ENCODE measurements at regions not wholly inside any gene's neighbourhood (a gene's known extent, or its start where the extent isn't known, plus 50 kb on each side); places are given as distances from the start of the nearest gene placed in this dataset.
A peak's percentile ranks its signal among the peaks of the same experiment; 100 is the strongest.

GRCh38 chr20:48096957-48097890 is 311.9 kb upstream of the SULF2 start:
- DNase-seq: no peak

DNA sequence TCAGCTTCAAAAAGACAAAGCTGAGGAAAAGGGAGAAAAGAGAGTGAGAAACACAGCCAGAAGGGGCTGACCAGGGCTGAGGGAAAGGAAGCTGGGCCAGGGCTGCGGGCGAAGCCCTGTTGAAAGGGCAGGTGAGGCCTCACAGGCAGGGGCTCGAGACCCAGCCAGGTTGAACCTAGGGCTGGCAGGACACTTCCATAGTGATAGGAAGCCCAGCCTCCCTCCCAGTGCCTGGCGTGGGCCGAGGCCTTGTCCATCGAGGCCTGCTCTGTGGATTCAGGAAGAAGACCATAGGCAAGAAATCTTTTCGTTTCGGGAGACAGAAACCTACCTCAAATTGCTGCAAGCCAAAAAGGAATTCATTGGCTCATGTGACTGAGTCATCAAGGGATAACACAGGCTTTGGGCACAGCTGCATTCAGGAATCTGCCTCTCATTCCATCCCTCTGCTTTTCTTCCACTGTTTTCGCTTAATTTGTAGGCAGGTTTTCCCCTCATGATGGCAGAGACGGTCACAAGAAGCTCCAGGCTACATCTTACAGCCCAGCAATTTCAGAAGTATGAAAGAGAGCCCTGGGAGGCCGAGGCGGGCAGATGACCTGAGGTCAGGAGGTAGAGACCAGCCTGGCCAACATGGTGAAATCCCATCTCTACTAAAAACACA is 311.1 kb upstream of the SULF2 start:
- DNase-seq: no peak

- DNase-seq: no peak
These were observed 309.7 kb upstream of the SULF2 start for GRCh38 chr20:48094944-48095343.

- DNase-seq: no peak
These were observed 309.0 kb upstream of the SULF2 start for GRCh38 chr20:48094196-48094749.

GRCh38 chr20:48092596-48093280 is 307.5 kb upstream of the SULF2 start:
- no peak for DNase-seq

DNA sequence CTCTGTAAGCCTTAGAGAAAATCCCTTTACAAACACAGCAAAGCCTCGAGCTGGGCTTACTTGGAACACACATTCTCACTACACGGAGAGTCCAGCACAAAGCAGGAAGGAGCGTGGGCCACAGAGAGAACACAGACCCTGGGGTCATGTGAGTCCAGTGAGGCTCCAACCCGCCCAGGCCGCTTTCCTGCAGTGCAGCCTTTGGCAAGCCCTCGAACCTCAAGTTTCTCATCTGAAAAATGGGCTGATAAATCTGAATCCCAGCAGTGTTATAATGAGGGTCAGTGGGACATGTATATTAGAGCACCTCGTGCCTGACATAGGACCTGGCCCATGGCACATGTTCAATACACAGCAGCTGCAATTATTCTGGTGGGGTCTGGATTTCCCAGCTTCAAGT is 305.5 kb upstream of the SULF2 start:
- no peak for DNase-seq

DNA sequence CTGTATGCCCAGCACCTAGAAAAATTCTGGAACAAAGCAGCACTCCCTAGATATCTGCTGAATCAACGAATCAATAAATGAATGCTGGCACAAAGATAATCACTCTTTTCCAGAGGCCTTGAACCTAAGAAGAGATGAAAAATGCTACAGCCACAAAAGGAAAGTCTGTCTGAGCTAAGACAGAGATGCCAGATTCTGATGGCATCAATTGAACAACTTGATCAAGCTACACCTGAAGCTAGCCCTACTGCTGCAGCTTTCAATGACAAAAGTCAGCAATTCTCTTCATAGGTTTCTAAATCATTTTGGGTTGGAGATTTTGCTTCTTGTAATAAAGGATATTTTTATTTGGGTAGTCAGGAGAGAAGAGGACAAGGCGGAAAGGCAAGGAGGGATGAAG is 305.0 kb upstream of the SULF2 start:
- DNase-seq: no peak

GRCh38 chr20:48080583-48080982 is 295.3 kb upstream of the SULF2 start:
- no peak for DNase-seq

DNA sequence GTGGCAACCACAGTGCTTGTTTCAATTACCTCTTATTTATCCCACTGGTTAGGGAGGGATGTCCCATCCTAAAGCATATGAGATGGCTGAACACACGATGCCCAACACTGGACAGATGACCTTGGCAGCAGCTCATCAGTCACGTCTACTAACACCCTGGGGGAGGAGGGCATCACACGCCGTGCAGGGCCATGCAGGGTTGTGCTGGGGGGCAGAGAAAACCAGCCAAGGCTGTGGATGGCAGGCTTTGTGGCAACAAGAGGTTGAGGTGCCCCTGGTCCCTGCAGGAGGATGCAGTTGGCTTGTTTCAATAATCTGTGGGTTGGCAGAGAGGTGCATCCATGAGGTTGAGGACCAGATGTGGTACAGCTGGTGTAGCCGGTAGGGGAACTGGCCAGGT is 293.7 kb upstream of the SULF2 start:
- DNase-seq: no peak

DNA sequence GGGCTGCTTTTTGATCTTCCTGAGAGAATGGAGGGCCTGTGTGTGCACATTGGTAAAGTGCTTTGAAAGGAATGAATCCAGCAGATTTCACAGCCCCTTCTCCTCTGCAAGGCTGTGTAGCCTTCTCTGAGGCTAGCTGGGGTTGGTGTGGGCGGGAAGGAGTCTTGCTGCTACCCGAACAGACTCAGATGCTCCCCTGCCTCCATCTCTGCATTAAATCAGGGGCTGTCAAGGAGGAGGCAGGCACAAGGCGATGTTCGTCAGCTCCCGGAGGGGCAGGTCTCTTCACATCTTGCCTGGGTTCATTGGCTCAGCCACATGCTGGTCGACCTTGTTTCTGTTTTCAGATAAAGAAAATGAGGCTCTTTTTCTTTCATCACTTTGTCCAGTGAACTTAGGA is 291.5 kb upstream of the SULF2 start:
- DNase-seq: no peak

DNA sequence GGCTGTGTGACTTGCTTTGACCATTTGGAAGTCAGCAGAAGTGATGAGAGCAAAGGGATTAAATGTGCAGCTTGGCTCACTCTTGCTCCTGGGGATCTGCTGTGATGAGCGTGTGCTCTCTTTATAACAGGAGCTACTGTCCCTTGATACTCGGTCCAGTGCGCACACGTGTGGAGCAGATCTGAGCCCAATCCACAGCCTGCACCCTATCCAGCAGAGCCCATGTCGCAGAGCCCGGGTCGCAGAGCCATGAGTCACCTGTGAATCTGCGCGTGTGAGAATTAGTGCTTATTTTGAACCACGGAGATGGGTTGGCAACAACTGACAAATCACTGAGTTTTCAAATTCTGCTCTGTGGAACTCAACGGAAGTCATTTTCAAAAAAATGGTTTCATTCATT is 291.0 kb upstream of the SULF2 start:
- DNase-seq: no peak

DNA sequence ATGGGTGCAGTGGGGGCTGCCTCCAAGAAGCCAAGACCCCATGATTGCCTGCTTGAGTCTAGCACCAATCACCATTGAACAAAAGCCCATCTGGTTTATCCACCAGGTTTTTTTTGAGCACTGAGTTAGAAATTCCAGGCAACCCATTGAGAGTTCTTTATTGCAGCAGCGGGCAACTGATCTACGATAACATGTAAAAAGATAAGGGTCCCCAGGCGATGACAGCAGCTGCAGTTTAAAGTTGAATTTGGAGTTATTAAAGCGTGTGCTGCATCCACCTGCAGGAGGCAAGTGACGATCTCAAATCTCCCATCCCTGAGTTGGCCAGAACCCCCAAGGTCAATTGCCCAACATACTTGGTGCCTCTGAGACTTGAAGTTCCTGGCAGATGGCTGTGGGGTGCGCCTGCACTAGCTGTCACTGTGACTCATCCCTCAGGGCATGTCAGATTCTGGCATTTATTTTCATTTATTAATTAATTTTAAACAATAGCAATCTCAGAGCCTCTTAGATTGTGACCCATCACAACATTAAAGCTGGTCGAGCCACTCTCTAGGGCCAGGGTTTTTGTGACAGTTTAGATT is 290.4 kb upstream of the SULF2 start:
- peak; percentile 76 for DNase-seq

DNA sequence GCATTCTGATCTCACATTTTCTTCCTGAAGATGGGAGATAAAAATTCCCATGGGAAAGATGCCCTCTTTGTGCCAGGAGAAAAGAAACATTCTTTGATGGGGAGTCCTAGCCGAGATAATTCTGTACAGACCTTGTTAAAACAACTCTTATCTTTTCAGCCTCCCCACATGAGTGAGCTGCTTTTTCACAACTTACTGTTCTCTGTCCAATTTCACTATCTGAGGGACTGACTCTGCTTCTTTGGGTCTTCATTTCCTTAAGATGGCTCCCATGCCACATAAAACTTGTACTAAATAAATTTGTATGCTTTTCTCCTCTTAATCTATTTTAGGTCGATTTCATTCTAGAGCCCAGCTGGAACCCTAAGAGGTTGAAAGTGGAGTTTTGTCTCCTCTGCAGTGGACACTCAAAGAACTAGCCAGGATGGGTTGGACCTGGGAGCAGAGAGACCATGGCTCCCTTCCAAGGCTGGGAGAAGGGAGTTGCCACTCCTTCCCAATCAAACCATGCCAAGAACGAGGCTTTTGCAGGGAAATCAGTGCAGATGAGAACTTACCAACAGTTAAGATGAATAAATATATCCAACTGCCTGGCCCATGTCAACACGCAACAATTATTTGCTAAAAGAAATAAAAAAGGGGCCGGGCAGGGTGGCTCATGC is 285.8 kb upstream of the SULF2 start:
- peak; percentile 18 for DNase-seq

- peak; percentile 85 for DNase-seq
These were observed 284.3 kb upstream of the SULF2 start for GRCh38 chr20:48069596-48069995.

DNA sequence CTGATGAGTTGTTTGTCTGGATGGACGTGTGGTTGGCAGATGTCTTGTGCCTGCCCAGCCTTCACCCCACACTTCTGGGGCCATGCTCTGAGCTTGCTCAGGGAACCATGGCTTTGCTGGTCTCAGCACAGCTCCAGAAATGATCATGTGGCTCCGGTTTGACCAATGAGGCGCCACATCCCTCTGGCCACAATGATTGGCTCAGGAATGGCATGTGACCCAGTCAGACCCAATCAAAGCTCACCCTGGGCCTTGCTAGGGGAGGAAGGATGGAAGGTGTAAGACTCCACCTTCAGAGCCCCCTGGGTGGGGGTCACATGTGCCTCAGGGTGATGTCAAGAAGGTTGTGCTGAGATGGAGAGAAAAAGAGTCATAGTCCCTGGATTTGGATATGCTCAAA is 281.6 kb upstream of the SULF2 start:
- DNase-seq: no peak

GRCh38 chr20:48066246-48066645 is 281.0 kb upstream of the SULF2 start:
- DNase-seq: no peak

GRCh38 chr20:48065833-48066232 is 280.6 kb upstream of the SULF2 start:
- no peak for DNase-seq

DNA sequence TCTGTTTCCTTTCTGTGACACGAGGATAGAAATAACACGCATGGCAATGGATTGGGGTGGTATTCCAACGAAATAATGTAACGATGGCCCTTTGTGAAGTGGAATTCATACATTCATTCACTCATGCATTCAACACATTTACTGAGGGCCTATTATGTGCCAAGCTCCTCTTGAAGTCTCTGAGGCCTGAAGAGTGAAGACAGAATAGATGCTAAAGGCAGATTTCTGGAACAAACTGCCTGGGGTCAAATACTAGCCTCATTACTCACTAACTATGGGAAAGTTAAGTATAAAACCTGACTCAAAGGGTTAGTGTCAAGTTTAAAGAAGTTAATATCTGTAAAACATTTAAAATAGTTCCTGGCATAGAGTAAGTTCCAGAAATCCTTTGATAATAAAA is 279.6 kb upstream of the SULF2 start:
- DNase-seq: no peak

DNA sequence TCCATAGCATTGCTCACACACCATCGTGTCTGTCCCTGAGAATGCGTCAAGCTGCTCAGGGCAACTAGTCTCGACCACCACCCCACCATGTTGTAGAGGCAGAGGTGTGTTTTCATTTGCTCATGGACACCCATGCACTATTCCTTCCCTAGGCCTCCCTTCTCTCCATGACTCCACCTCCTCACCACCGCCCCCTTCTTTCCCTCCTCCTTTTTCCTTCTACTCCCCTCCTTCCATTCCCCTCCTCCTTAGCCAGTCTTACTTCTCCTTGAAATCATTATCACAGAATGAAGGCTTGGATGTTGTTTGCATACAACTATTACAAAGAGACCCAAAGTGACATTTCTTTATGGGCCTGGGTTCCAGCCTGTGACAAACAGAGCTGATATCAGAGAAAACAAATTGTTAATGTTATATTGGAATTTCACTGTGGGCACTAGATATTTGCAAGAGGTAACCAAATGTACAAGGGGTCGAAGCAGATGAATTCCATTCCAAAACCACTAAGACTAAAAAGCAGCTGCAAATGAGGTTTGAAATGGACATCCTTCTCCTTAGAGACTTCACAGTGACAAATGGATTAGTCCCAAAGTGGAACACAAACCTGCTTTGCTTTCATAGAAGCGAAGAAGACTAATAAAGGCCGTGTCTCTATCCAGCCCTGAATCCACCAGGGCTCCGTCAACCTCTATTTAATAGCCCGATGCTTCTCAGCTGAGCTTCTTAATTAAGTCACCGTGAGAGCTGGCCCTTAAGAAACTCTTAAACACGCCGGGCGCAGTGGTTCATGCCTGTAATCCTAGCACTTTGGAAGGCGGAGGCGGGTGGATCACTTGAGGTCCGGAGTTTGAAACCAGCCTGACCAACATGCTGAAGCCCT is 275.8 kb upstream of the SULF2 start:
- no peak for DNase-seq

DNA sequence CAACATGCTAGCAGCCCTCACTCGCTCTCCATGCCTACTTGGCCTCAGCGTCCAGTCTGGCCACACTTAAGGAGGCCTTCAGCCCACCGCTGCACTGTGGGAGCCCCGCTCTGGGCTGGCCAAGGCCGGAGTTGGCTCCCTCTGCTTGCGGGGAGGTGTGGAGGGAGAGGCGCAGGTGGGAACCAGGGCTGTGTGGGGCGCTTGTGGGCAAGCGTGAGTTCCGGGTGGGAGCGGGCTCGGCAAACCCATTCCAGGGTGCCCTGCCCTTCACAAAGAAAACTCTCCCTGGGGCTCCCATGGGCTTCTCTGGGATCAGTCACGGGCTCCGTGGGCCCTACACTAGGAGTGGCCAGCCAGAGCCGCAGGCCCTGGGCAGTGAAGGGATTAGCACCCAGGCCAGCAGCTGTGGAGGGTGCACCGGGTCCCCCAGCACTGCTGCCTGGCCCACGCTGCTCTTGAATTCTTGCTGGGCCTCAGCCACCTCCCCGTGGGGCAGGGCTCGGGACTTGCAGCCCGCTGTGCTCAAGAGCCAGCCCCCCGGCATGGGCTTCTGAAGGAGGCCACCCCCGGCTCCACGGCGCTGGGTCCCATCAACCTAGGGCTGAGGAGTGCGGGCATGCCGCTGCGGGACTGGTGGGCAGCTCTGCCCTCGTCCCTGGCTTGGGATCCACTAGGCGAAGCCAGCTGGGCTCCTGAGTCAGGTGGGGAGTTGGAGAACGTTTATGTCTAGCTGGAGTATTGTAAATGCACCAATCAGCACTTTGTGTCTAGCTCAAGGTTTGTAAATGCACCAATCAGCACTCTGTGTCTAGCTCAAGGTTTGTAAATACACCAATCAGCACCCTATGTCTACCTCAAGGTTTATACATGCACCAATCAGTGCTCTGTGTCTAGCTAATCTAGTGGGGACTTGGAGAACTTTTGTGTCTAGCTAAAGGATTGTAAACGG is 273.6 kb upstream of the SULF2 start:
- no peak for DNase-seq
